ENCODE measurements at regions not wholly inside any gene's neighbourhood (a gene's known extent, or its start where the extent isn't known, plus 50 kb on each side); places are given as distances from the start of the nearest gene placed in this dataset.

- Histone ChIP-seq H3K27ac (ENCODE audit: low read depth, low read length) (no peak overlapping the region), H3K23me2 (ENCODE audit: low read depth, low read length) (no peaks in the 10 kb centered on the region), H4K20me1 (replicated peaks in 1 of 2; ENCODE audit: control insufficient read depth in 1 of 2, insufficient read depth in 2 of 2, low read length in 2 of 2) (no peaks in the 10 kb centered on the region), H3K79me1 (ENCODE audit: low read depth, low read length) (no peaks in the 10 kb centered on the region), H2BK20ac (ENCODE audit: low read length) (no peak overlapping the region), H2AFZ (ENCODE audit: low read length) (no peak overlapping the region), H4K8ac (ENCODE audit: extremely low read depth, insufficient read depth, low read length) (no peak overlapping the region), H3K4me1 (replicated peaks in 1 of 4; ENCODE audit: control insufficient read depth in 3 of 4, insufficient read depth in 4 of 4, low read length in 3 of 4) (no peaks in the 10 kb centered on the region), H3K27me3 (replicated peaks in 1 of 4; ENCODE audit: control insufficient read depth in 3 of 4, extremely low read depth in 1 of 4, insufficient read depth in 3 of 4, low read length in 3 of 4) (no peaks in the 10 kb centered on the region), H3K4ac (replicated peaks; ENCODE audit: insufficient read length, low read depth, low read length) (no peak overlapping the region), H4K91ac (replicated peaks; ENCODE audit: insufficient read length, low read length) (no peak overlapping the region), H3K9me3 (ENCODE audit: insufficient read depth in 2 of 2, low read depth in 1 of 2, low read length in 1 of 2) (no peaks in the 10 kb centered on the region), H3K4me2 (ENCODE audit: insufficient read depth in 1 of 2, low read depth in 2 of 2, low read length in 2 of 2) (no peak overlapping the region), H2AK5ac (ENCODE audit: low read depth, low read length) (no peak overlapping the region), H3K23ac (ENCODE audit: insufficient read length) (no peak overlapping the region), H3K9ac (replicated peaks in 1 of 4; ENCODE audit: extremely low read depth in 1 of 4, low read depth in 3 of 4, low read length in 3 of 4) (no peak overlapping the region), H2BK5ac (ENCODE audit: low read depth, low read length) (no peak overlapping the region), H3K79me2 (ENCODE audit: control insufficient read depth in 1 of 2, insufficient read depth in 2 of 2, low read length in 2 of 2) (no peaks in the 10 kb centered on the region), H2BK15ac (ENCODE audit: low read length) (no peak overlapping the region), H3K4me3 (ENCODE audit: extremely low read depth in 1 of 4, insufficient read depth in 2 of 4, low read depth in 3 of 4, low read length in 4 of 4) (no peak overlapping the region), H2BK120ac (replicated peaks; ENCODE audit: low read depth, low read length) (no peak overlapping the region), H3K56ac (replicated peaks; ENCODE audit: insufficient read length, low read depth, low read length) (no peak overlapping the region), H3K36me3 (ENCODE audit: control insufficient read depth in 2 of 4, insufficient read depth in 4 of 4, low read length in 3 of 4) (no peaks in the 10 kb centered on the region), H4K5ac (ENCODE audit: insufficient read length, low read depth, low read length) (no peak overlapping the region), H3K18ac (ENCODE audit: extremely low read depth, low read length) (no peak overlapping the region), H2BK12ac (ENCODE audit: low read depth, low read length) (no peak overlapping the region), H3K14ac (ENCODE audit: insufficient read length) (no peak overlapping the region)
- WGBS, 2 experiments (ENCODE audit: extremely low coverage in 1 of 2, insufficient coverage in 1 of 2, insufficient read length in 1 of 2, insufficient replicate concordance in 2 of 2, low coverage in 1 of 2, low lambda C conversion rate in 2 of 2, missing lambda C conversion rate in 1 of 2), result 100% methylated on average over 1 of the region's 1 CpG; no CpG with 5 or more reads in 1 of the 2 experiments
- TF ChIP-seq CBX5 (IDR thresholded peaks at IDR 0.05; ENCODE audit: low read depth, low read length), result no peak
- TF ChIP-seq EZH2 (IDR thresholded peaks at IDR 0.05; ENCODE audit: low read depth, low read length, severe bottlenecking), result no peak
- no peak for TF ChIP-seq NRF1 (IDR thresholded peaks at IDR 0.05; ENCODE audit: low read depth, low read length)
- no peak for TF ChIP-seq NANOG (IDR thresholded peaks at IDR 0.05; ENCODE audit: insufficient read depth, low read depth, low read length, poor library complexity, severe bottlenecking)
- TF ChIP-seq TBP (IDR thresholded peaks at IDR 0.05; ENCODE audit: low read depth, low read length), result no peak
- TF ChIP-seq BRCA1 (IDR thresholded peaks at IDR 0.05; ENCODE audit: low read depth, low read length), result no peak
- TF ChIP-seq TEAD4 (IDR thresholded peaks at IDR 0.05; ENCODE audit: low read depth, low read length), result no peak
- no peak for TF ChIP-seq CEBPB (IDR thresholded peaks at IDR 0.05; ENCODE audit: low read depth, low read length)
- TF ChIP-seq PHF8 (conservative IDR thresholded peaks at IDR 0.05; ENCODE audit: low read depth, low read length), result no peak
- TF ChIP-seq MAX (IDR thresholded peaks at IDR 0.05), result no peak
- no peak for TF ChIP-seq RXRA (IDR thresholded peaks at IDR 0.05; ENCODE audit: insufficient read depth, low read depth, low read length)
- no peak for TF ChIP-seq ATF3 (IDR thresholded peaks at IDR 0.05; ENCODE audit: insufficient read depth, low read depth, low read length)
- TF ChIP-seq TAF1 (IDR thresholded peaks at IDR 0.05; ENCODE audit: low read depth, low read length), result no peak
- DNase-seq (ENCODE audit: low read depth in 1 of 2, low spot score in 2 of 2) (no peak), FAIRE-seq (no peak)
- CTCF ChIA-PET (ENCODE audit: partially characterized antibody), result interaction anchor here (1.0 to 2.0 kb wide), 3 partner anchors 17 to 449 kb away, joined by 3 to 5 read pairs (median 4); no protein-coding TSS in a partner anchor
- POLR2A ChIA-PET (ENCODE audit: partially characterized antibody), result no interaction called here
Measured at GRCh38 chr2:134002391-134002790, 251.5 kb upstream of the MGAT5 start.

All from H1 (cell line).